ENCODE measurements at regions not wholly inside any gene's neighbourhood (a gene's known extent, or its start where the extent isn't known, plus 50 kb on each side); places are given as distances from the start of the nearest gene placed in this dataset.

DNA sequence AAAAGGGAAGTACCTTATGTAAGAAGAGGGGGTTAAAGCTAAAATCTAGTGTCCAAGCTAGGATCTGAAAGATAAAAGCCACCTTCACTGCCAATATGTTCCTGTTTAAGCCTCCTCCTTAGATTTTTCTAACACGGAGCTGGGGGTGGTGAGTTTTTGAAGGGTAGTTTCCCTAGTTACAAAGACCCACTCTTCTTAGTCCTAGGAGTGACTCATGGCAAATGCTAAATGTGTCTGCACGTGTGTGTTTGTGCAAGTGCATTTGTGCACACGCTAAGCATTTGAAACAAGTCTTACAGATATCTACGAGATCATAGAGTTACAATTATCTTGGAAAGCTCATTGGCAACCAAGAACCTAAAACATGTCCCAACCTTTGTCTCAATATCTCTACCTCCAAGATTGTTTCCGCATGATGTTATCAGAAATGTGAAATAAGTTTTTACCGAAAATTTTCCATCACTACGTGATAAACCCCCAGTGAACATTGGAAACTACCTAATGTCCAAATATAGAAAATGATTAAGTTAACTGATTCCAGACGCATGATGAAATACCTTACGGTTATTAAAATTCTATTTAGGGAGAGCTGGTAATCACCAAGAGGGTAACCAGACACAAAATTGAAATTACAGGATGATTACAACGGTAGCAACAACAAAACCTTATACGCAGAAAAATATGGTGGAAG, 78.0 kb upstream of the HRH2 start:
- peak; percentile 3 for DNase-seq

DNA sequence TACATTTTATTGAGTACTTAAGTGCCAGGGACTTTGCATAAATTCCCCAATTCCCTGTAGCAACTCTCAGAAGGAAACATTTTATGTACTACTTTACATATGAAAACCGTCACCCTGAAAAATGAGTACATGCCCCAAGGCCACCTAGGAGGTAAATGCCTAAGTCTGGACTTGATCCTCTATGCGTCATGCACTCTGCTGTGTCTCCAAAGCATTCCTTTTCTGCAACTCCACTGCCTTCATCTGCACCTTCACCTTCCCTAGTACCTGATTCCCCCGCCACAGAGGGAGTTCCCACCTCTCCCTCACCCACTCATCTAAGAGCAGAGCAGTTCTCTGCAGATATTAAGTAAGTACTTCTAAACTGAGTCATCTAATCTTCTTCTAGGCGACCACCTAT, 75.2 kb upstream of the HRH2 start:
- DNase-seq, result no peak

DNA sequence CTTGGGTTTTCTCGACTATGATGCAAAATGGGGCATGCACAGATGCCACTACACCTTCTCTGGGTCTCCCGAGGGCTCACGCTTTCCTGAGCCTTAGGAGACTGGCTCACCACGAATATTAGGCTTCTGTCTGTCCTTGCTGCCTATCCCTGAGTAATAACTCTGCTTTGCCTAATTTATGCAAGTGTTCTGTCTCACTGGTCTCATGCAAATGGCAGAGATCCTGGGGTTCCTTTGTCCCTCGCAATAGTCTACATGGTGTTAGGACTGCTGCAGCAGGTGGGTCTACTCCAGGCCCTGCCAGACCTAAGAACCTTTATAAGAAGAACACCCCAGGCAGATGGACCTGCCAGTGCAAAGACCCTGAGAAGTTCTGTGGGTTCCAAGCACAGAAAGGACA, 72.3 kb upstream of the HRH2 start:
- DNase-seq, result no peak

GRCh38 chr5:175588709-175589429, 69.0 kb upstream of the HRH2 start:
- DNase-seq, result no peak

DNA sequence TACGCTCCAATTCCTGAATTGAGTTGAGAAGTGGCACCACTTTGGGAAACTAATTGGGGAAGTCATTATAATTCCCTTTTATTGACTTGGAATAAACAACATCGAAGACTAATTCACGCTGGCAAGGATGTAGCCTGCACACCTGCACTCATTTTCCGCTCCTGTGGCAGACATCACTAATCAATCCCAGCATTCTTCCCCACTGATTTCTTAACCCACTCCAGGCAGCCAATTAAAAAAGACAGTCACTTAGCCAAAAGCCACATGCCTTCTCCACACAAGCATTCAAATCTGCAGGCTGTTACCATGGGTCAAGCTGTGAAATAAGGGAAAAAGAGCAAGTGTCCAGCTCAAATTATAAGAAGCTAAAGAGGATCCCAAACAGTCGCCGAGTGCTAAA, 68.2 kb upstream of the HRH2 start:
- DNase-seq, result no peak

GRCh38 chr5:175590471-175590881, 67.4 kb upstream of the HRH2 start:
- peak; percentile 96 for DNase-seq

DNA sequence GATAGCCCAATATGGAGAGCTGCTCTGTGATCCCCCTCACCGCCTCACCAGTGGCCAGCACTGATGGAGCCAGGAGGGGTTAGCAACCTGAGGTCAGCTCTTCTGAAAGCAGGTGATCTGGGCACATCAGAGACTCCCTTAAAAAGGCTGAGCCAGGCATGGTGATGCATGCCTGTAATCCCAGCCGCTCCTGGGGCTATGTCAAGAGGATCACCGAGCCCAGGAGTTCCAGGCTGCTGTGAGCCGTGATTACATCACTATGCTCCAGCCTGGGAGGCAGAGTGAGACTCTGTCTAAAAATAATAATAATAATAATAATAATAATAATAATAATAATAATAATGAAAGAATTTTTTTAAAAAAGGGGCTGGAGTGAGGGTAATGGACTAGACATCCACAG, 66.6 kb upstream of the HRH2 start:
- DNase-seq, result no peak

DNA sequence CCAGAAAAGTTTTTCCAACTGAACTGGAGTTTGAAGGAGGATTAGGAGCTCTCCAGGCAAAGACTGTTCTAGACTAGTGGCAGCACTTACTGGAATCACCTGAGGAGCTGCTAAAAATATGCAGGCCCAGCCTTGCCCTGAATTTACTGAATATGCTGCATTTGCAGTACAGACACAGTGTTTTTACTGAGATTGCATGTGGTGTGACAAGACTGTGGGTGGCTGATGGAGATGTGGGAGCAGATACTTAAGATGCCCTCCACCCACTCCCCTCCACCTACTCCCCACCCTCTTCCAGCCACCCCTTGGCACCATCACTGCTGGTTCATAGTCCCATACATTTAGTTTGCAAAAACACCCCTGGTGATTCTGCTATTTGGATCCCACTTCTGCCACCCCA, 64.1 kb upstream of the HRH2 start:
- DNase-seq, result no peak

DNA sequence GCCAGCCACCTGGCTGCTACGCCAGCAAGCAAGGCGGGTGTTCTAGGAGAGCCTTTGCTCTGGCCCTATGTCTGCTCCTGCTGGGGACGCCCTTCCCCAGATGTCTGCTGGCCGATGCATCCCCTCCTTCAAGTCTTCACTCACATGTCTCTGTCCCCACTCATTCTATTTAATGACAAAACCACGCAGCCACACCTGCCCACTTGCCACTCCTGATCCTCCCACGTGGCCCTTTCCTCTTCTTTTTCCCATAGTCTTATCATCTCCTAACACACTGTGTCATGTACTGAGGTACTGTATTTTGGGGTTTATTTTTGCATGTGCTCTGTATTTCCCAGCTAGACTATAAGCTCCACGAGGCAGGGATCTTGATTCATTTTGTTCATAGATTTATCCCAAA, 62.0 kb upstream of the HRH2 start:
- no peak for DNase-seq

GRCh38 chr5:175596761-175597189, 61.1 kb upstream of the HRH2 start:
- no peak for DNase-seq

DNA sequence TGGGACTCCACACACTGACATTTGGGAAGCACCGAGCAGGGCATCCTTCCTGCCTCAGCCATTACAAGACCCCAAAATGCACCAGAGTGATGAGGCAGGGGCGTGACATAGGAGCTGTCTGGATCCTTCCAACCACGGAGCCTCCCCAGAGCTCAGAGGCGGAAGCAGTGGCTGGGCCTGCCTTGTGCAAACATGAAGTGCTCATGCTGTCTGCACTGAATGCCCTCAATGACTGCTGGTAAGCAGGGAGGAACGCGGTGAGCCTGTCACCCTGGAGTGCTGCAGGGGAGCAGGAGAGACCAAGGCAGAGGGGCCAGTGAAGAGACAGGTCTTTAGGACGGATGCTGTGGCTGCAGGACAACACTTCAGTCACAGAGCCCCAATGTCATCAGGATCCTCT, 60.2 kb upstream of the HRH2 start:
- DNase-seq, result no peak

- no peak for DNase-seq
Observed at GRCh38 chr5:175598774-175599173, 59.1 kb upstream of the HRH2 start.

DNA sequence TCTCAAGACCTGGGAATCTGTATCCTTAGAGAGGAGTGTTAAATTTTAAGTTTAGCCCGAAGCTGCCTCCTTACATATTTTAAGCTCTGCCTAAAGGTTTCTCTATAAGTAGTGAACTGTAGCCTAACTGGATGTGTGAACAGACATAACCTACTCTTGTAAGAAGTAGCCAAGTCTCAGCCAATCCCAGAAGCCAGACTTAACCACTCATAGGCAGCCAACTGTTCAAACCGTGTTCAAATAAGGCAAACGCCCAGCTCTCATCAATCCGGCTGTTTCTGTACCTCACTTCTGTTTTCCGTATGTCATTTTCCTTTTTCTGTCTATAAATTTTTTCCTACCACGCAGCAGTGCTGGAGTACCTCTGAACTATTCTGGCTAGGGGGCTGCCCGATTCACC, 58.7 kb upstream of the HRH2 start:
- DNase-seq, result no peak

- no peak for DNase-seq
Observed at GRCh38 chr5:175603987-175604739, 53.7 kb upstream of the HRH2 start.

GRCh38 chr5:175606409-175606808, 51.5 kb upstream of the HRH2 start:
- no peak for DNase-seq
